Spinal cord (tissue), 9 donors: ENCODE measurements at regions not wholly inside any gene's neighbourhood (a gene's known extent, or its start where the extent isn't known, plus 50 kb on each side); places are given as distances from the start of the nearest gene placed in this dataset.

ENCODE experiments used
- DNase-seq, 6 donors: peaks; one replicate each; pipeline versions ENCODE4 v3.0.0 to v3.0.0-alpha.2; 2013 to 2015; ENCODE audit warnings: low spot score in 6 of 6, low read depth in 4 of 6
- H3K27ac ChIP-seq: one replicate; pipeline ENCODE4 v1.5.1; 2013; ENCODE audit warnings: low read depth, low read length, control low read depth
- H3K27me3 ChIP-seq: one replicate; pipeline ENCODE4 v1.6.1; 2013; ENCODE audit warnings: low read length; ENCODE audit not compliant: control insufficient read depth, insufficient read depth
- H3K36me3 ChIP-seq: one replicate; pipeline ENCODE4 v1.6.1; 2013; ENCODE audit warnings: low read length; ENCODE audit not compliant: control insufficient read depth, insufficient read depth
- H3K4me1 ChIP-seq: one replicate; pipeline ENCODE4 v1.6.1; 2013; ENCODE audit warnings: low read length; ENCODE audit not compliant: control insufficient read depth, insufficient read depth
- H3K4me3 ChIP-seq: one replicate; pipeline ENCODE4 v1.5.1; 2013; ENCODE audit warnings: low read depth, low read length, control low read depth
- H3K9me3 ChIP-seq: one replicate; pipeline ENCODE4 v1.6.1; 2013; ENCODE audit warnings: low read length; ENCODE audit not compliant: control insufficient read depth, insufficient read depth
- WGBS: methylation state at CpG from one replicate; pipeline ENCODE4 v1.1.5; 2013; ENCODE audit warnings: missing lambda C conversion rate; ENCODE audit not compliant: insufficient coverage; 5-methylcytosine and 5-hydroxymethylcytosine counted together
- donor health status: healthy.

GRCh38 chr16:22684574-22685458 is 129.1 kb upstream of the HS3ST2 start:
- 100% methylated on average over 1 of the region's 3 CpGs for WGBS
- Histone ChIP-seq H3K4me3 (no peak overlapping the region), H3K4me1 (peaks cover 5% of the 10 kb centered on the region), H3K27me3 (no peaks in the 10 kb centered on the region), H3K36me3 (no peaks in the 10 kb centered on the region), H3K27ac (no peak overlapping the region), H3K9me3 (peaks cover 2% of the 10 kb centered on the region)
- no peak for DNase-seq

- 81% methylated on average over 3 of the region's 3 CpGs for WGBS
- Histone ChIP-seq H3K27ac (no peak overlapping the region), H3K36me3 (no peaks in the 10 kb centered on the region), H3K4me1 (peaks cover 5% of the 10 kb centered on the region), H3K27me3 (no peaks in the 10 kb centered on the region), H3K4me3 (no peak overlapping the region), H3K9me3 (peaks cover 2% of the 10 kb centered on the region)
- no peak for DNase-seq
These were observed 128.5 kb upstream of the HS3ST2 start for GRCh38 chr16:22685459-22685830.

GRCh38 chr16:22687031-22687530 is 126.9 kb upstream of the HS3ST2 start:
- Histone ChIP-seq H3K27ac (no peak overlapping the region), H3K27me3 (no peaks in the 10 kb centered on the region), H3K9me3 (peaks cover 2% of the 10 kb centered on the region), H3K4me3 (no peak overlapping the region), H3K4me1 (no peaks in the 10 kb centered on the region), H3K36me3 (no peaks in the 10 kb centered on the region)
- no peak for DNase-seq
- WGBS = no CpG with 5 or more reads among the region's 2 CpGs

DNA sequence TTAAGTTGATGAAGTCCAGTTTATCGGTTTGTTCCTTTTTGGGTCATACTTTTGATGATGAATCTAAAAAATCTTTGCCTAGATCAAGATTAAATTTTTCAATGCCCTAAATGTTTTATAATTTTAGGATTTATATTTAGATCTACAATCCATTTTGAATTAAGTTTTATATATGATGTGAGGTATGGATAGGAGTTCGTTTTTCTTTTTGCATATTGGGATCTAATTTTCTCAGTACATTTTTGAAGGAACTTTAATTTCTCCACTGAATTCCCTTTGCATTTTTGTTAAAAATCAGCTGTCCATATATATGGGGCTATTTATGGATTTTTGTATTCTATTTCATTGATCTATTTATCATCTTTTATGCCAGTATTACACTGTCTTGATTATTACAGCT is 125.5 kb upstream of the HS3ST2 start:
- Histone ChIP-seq H3K27me3 (no peaks in the 10 kb centered on the region), H3K36me3 (no peaks in the 10 kb centered on the region), H3K9me3 (peaks cover 2% of the 10 kb centered on the region), H3K4me3 (no peak overlapping the region), H3K4me1 (no peaks in the 10 kb centered on the region), H3K27ac (no peak overlapping the region)
- DNase-seq = no peak
- no CpG with 5 or more reads among the region's 2 CpGs for WGBS

DNA sequence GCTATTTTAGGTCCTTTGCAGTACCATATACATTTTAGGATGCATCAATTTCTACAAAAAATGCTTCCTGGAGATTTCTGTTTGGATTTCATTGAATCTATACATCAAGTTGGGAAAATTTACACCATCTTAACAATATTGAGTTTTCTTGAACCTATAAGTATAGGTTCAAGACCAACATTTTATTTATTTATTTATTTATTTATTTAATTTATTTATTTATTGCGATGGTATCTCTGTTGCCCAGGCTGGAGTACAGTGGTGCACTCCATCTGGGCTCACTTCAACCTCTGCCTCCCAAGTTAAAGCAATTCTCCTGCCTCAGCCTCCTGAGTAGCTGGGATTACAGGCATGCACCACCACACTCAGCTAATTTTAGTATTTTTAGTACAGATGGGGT is 125.0 kb upstream of the HS3ST2 start:
- no peak for DNase-seq
- whole genome bisulfite sequencing = no CpG with 5 or more reads among the region's 1 CpG
- Histone ChIP-seq H3K27me3 (no peaks in the 10 kb centered on the region), H3K4me1 (no peaks in the 10 kb centered on the region), H3K27ac (no peak overlapping the region), H3K9me3 (peaks cover 2% of the 10 kb centered on the region), H3K4me3 (no peak overlapping the region), H3K36me3 (no peaks in the 10 kb centered on the region)

DNA sequence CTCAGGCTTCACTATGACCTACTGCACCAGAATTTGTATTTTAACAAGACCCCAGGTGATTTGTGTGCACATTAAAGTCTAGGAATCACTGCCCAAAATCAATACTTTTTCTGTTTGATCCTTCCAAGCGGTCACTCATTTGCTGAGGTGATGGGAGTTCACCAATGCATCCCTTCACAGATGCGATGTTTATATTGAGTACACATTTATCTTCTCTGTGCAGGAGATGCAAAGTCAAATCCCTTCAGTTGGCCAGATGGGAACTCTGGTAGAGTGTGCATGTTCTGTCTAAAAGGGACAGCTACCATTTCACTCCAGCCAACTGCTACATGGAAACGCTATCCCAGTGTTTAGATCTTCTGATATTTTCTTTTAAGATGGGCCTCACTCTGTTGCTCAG is 122.6 kb upstream of the HS3ST2 start:
- H3K36me3 ChIP-seq = no peaks in the 10 kb centered on the region
- H3K4me1 ChIP-seq = no peaks in the 10 kb centered on the region
- DNase-seq = no peak
- H3K27me3 ChIP-seq = no peaks in the 10 kb centered on the region
- no peak overlapping the region for H3K4me3 ChIP-seq
- no peak overlapping the region for H3K27ac ChIP-seq
- no CpG with 5 or more reads among the region's 3 CpGs for WGBS
- H3K9me3 ChIP-seq = peaks cover 2% of the 10 kb centered on the region

DNA sequence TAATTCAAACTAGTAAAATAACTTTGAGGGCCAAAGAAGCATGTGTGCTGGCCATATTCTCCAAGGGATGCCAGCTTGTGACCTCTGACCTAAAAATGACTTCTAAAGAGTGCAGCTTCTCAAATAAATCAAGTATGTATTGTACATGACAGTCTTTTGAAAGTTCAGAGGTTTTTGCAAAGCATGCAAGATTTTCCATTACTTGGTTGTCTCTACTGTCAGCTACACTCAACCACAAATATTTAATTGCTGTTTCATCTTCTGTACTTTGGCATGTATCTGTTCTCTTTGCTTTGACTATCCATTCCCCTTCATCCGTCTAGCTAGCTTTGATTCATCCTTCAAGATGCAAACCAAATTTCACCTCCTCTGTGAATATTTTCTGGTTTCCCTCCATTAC is 121.9 kb upstream of the HS3ST2 start:
- H3K27ac ChIP-seq = no peak overlapping the region
- H3K9me3 ChIP-seq = peaks cover under 1% of the 10 kb centered on the region
- no peaks in the 10 kb centered on the region for H3K27me3 ChIP-seq
- WGBS = 83% methylated on average over 1 of the region's 1 CpG
- H3K4me3 ChIP-seq = no peak overlapping the region
- DNase-seq = no peak
- H3K4me1 ChIP-seq = no peaks in the 10 kb centered on the region
- no peaks in the 10 kb centered on the region for H3K36me3 ChIP-seq

DNA sequence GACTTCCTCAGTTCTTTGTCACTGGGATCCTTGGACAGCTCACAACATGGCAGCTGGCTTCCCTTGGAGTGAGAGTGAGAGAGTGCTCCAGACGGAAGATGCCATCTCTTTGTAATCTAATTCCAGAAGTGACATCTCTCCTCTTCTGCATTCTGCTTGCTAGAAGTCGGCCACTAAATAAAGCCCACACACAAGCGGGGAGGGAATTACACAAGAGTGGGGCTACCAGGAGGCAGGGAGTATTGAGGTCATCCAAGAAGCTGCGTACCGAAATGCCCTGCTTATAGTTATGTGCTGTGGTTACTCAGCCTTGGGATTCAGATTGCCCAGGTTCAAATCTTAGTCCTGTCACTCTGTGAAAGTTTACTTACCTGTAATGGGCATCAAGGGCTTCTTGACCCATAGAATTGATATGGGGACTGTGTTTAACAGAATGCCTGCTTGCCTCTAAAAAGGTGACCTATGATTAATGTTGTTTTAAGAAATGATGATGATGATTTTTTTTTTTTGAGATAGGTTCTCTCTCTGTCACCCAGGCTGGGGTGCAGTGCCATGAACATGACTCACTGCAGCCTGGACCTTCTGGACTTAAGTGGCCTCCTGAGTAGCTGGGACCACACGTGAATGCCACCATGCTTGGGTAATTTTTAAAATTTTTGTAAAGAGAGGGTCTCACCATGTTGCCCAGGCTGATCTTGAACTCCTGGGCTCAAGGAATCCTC is 120.9 kb upstream of the HS3ST2 start:
- no peaks in the 10 kb centered on the region for H3K4me1 ChIP-seq

GRCh38 chr16:22693638-22694340 is 120.2 kb upstream of the HS3ST2 start:
- Histone ChIP-seq H3K36me3 (no peaks in the 10 kb centered on the region), H3K27me3 (no peaks in the 10 kb centered on the region), H3K9me3 (no peaks in the 10 kb centered on the region), H3K4me1 (no peaks in the 10 kb centered on the region), H3K4me3 (no peak overlapping the region), H3K27ac (no peak overlapping the region)
- 85% methylated on average over 5 of the region's 8 CpGs for WGBS
- DNase-seq = no peak

More for the DNA sequence above, 120.9 kb upstream of the HS3ST2 start:
- Histone ChIP-seq H3K9me3 (no peaks in the 10 kb centered on the region), H3K4me3 (no peak overlapping the region), H3K36me3 (no peaks in the 10 kb centered on the region), H3K27me3 (no peaks in the 10 kb centered on the region), H3K27ac (no peak overlapping the region)
- no peak for DNase-seq
- 91% methylated on average over 5 of the region's 6 CpGs for WGBS
